Epithelial cell of esophagus (primary cell): ENCODE measurements at regions not wholly inside any gene's neighbourhood (a gene's known extent, or its start where the extent isn't known, plus 50 kb on each side); places are given as distances from the start of the nearest gene placed in this dataset.

Experiments used
- DNase-seq: peaks from one replicate; pipeline ENCODE4 v3.0.0; 2010; ENCODE audit warnings: low read depth
- H3K4me3 ChIP-seq: 2 replicates; pipeline ENCODE4 v1.5.1; 2011; ENCODE audit warnings: mild to moderate bottlenecking, low read length, control low read depth
- TF ChIP-seq, protein P1 (sequence below): IDR thresholded peaks from 2 replicates; pipeline ENCODE4 v1.5.1; 2011; ENCODE audit warnings: low read depth, mild to moderate bottlenecking, low read length, control low read depth, inconsistent platforms; ENCODE audit not compliant: insufficient read depth; ENCODE audit errors: missing control alignments

- TF ChIP-seq, protein P1, sequence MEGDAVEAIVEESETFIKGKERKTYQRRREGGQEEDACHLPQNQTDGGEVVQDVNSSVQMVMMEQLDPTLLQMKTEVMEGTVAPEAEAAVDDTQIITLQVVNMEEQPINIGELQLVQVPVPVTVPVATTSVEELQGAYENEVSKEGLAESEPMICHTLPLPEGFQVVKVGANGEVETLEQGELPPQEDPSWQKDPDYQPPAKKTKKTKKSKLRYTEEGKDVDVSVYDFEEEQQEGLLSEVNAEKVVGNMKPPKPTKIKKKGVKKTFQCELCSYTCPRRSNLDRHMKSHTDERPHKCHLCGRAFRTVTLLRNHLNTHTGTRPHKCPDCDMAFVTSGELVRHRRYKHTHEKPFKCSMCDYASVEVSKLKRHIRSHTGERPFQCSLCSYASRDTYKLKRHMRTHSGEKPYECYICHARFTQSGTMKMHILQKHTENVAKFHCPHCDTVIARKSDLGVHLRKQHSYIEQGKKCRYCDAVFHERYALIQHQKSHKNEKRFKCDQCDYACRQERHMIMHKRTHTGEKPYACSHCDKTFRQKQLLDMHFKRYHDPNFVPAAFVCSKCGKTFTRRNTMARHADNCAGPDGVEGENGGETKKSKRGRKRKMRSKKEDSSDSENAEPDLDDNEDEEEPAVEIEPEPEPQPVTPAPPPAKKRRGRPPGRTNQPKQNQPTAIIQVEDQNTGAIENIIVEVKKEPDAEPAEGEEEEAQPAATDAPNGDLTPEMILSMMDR = no peak
- no peak overlapping the region for H3K4me3 ChIP-seq
- DNase-seq = no peak
Measured at GRCh38 chr2:111226876-111227700, 106.4 kb downstream of the BCL2L11 start.

- DNase-seq = no peak
- TF ChIP-seq, protein P1 = no peak
Measured at GRCh38 chr2:111227716-111228141, 107.0 kb downstream of the BCL2L11 start.

DNA sequence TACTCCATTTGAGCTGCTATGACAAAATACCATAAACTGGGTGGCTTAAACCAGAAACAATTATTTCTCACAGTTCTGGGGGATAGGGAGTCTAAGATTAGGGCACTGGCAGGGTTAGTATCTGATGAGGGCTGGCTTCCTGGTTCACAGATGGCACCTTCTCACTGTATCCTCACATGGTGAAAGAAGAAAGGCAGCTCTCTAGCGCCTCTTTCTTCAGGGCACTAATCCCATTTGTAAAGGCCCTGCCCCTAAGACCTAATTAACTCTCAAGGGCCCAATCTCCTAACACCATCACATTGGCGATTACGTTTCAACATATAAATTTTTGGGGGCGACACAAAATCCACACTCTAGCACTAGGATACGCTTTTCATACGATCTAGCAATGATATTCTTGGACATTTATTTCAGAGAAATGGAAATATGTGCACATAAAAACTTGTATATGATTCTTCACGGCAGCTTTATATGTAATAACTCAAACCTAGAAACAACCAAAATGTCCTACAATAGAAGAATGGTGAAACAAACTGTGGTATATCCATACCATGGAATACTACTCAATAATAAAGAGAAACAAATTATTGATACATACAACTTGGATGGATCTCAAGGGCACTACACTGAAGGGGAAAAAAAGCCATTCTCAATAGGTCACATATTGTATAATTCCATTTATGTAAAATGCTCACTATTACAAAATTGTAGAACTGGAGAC lies 111.0 kb downstream of the BCL2L11 start:
- DNase-seq = no peak
- TF ChIP-seq, protein P1 = no peak
- no peak overlapping the region for H3K4me3 ChIP-seq

More at GRCh38 chr2:111227716-111228141, 107.0 kb downstream of the BCL2L11 start:
- no peak overlapping the region for H3K4me3 ChIP-seq

DNA sequence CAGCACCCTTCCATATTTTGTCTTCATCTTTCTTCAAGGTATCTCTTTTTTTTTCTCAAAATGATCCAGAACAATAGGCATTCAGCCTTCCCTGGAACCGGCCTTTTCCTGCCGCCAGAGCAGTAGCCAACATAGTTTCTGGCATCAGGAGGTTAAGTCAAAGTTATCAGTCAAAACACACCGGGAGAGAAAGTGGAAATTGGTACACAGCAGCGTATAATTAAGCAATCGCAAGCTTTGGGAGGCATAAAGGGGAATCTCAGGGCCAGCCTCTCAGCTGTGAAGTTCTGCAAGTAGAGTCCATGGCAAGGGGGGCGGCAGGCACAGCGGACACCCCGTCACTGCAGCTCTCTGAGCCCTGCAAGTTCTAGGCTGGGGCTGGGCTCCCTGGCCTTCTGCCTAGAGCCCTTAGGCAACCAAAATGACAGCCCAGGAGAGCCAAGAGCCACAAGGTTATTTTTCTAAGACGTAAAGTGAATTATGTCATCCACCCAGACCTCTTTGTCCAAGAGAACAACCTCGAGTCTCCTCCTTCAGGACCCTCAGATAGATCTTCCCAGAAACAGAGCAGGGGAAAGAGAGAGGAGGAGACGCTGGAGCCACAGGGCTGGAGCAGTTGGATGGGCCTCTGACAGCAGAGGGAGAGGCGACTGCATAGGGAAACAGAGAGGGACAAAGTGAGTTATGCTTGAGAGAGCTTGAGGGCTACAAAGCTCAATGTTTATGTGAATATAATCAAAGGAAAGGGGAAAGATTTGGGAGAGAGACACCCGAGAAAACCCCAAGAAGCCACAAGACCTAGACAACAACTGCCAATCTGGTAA lies 114.7 kb downstream of the BCL2L11 start:
- DNase-seq = peak; percentile 40
- H3K4me3 ChIP-seq = no peak overlapping the region
- TF ChIP-seq, protein P1 = no peak

- TF ChIP-seq, protein P1 = no peak
- no peak overlapping the region for H3K4me3 ChIP-seq
- DNase-seq = peak; percentile 91
Measured at GRCh38 chr2:111236025-111236424, 115.3 kb downstream of the BCL2L11 start.

DNA sequence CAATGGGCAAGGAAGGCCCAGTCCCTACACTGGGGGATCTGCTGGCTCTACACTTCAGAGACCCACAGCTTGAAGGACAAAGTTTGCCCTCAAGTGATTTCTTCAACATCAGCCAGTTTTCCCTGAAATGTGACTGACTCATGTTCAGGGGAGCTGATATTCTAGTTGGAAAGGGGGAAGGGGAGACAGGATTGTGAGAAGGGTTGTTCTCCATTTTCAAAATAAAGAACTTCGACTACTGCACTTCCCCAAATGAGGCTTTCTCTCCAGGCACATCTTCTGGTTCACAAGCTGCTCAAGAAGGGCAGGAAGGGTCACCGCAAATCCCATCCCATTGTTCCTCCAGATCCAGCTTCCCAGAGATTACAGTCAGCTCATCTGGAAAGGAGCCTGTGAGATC lies 117.6 kb downstream of the BCL2L11 start:
- no peak overlapping the region for H3K4me3 ChIP-seq
- DNase-seq = no peak
- TF ChIP-seq, protein P1 = no peak
